MM.1S (cell line): ENCODE measurements at regions not wholly inside any gene's neighbourhood (a gene's known extent, or its start where the extent isn't known, plus 50 kb on each side); places are given as distances from the start of the nearest gene placed in this dataset.

Experiments
- DNase-seq: peaks from one replicate; pipeline ENCODE4 v3.0.0-alpha.2; 2015
- H2AFZ ChIP-seq: fragments of 300-600 bp; sonication (generic); 2 replicates; pipeline ENCODE4 v1.6.0; 2016; ENCODE audit warnings: antibody characterized with exemption, low read length
- H3F3A ChIP-seq: fragments of 300-600 bp; sonication (generic); 2 replicates; pipeline ENCODE4 v1.6.1; 2016; ENCODE audit warnings: mild to moderate bottlenecking, antibody characterized with exemption, low read length, moderate library complexity, mixed read lengths; ENCODE audit not compliant: insufficient read depth
- H3K27ac ChIP-seq: fragments of 300-600 bp; sonication (generic); 2 replicates; pipeline ENCODE4 v1.5.1; 2016; ENCODE audit warnings: mild to moderate bottlenecking, low read length
- H3K27me3 ChIP-seq: fragments of 300-600 bp; sonication (generic); replicated peaks from 2 replicates; pipeline ENCODE4 v1.6.0; 2016; ENCODE audit warnings: low read length; ENCODE audit not compliant: insufficient read depth
- H3K36me3 ChIP-seq: fragments of 300-600 bp; sonication (generic); replicated peaks from 2 replicates; pipeline ENCODE4 v1.6.1; 2016; ENCODE audit warnings: mild to moderate bottlenecking, low read length, mixed read lengths; ENCODE audit not compliant: insufficient read depth
- H3K4me1 ChIP-seq: fragments of 300-600 bp; sonication (generic); 2 replicates; pipeline ENCODE4 v1.6.1; 2016; ENCODE audit warnings: low read length, mixed read lengths
- H3K4me2 ChIP-seq: fragments of 300-600 bp; sonication (generic); 2 replicates; pipeline ENCODE4 v1.6.0; 2016; ENCODE audit warnings: low read depth, low read length
- H3K4me3 ChIP-seq: fragments of 300-600 bp; sonication (generic); 2 replicates; pipeline ENCODE4 v1.5.1; 2016; ENCODE audit warnings: low read length, mixed read lengths
- H3K79me2 ChIP-seq: fragments of 300-600 bp; sonication (generic); 2 replicates; pipeline ENCODE4 v1.6.1; 2016; ENCODE audit warnings: mixed run types, low read length, mixed read lengths
- H3K9ac ChIP-seq: fragments of 300-600 bp; sonication (generic); 2 replicates; pipeline ENCODE4 v1.6.1; 2016; ENCODE audit warnings: low read length, mixed read lengths
- H3K9me2 ChIP-seq: fragments of 300-600 bp; sonication (generic); replicated peaks from 2 replicates; pipeline ENCODE4 v1.6.1; 2016; ENCODE audit warnings: mild to moderate bottlenecking, low read length, mixed read lengths; ENCODE audit not compliant: insufficient read depth
- H3K9me3 ChIP-seq: fragments of 300-600 bp; sonication (generic); replicated peaks from 2 replicates; pipeline ENCODE4 v1.6.1; 2016; ENCODE audit warnings: mild to moderate bottlenecking, low read length, mixed read lengths; ENCODE audit not compliant: insufficient read depth
- H4K20me1 ChIP-seq: fragments of 300-600 bp; sonication (generic); 2 replicates; pipeline ENCODE4 v1.6.1; 2016; ENCODE audit warnings: mild to moderate bottlenecking, low read length, moderate library complexity, mixed read lengths; ENCODE audit not compliant: insufficient read depth
- EZH2 ChIP-seq: fragments of 300-600 bp; sonication (generic); optimal IDR thresholded peaks from 2 replicates; pipeline ENCODE3; 2017; ENCODE audit warnings: low read depth, mild to moderate bottlenecking, antibody characterized with exemption, low read length, mixed read lengths
- EZH2phosphoT487 ChIP-seq: fragments of 300-600 bp; sonication (generic); IDR thresholded peaks from 2 replicates; pipeline ENCODE4 v1.6.1; 2018; ENCODE audit warnings: antibody characterized with exemption, low read length
- TF ChIP-seq, protein P1 (sequence below): fragments of 300-600 bp; sonication (generic); IDR thresholded peaks from 2 replicates; pipeline ENCODE4 v1.5.1; 2016; ENCODE audit warnings: antibody characterized with exemption, low read length, mixed read lengths

DNA sequence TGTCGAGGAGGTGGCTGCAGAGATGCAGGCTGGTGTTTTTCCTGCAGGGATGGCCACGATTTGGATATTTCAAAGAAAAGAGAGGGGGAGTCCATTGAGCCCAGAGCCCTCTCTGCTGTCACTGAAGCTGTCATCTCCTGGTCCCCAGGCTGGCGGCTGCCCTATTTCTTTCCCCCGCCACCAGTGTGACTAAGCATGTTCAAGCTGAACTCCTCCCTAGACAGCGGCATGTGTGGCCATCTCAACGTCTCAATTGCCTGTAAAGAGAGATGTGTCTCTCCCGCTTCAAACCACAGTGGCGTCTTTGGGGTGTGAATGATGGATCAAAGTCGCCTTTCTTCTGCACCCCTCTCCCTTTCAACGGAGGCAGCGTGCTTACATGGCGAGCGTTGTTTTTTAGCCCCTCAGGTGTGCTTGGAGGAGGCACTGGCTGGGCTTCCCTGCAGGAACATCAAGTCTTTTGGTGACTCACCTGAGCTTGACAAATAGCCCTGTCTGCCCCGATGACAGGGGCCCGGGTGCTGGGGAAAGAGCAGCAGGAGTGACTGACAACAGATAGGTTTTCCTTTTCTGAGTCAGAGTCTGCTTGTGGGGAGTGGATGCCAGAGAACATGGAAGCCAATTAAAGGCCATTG is 346.4 kb upstream of the AJAP1 start:
- Histone ChIP-seq H3K4me1 (no peaks in the 10 kb centered on the region), H3K27me3 (peaks cover 49% of the 10 kb centered on the region), H4K20me1 (no peaks in the 10 kb centered on the region), H3K36me3 (no peaks in the 10 kb centered on the region), H3K4me2 (no peak overlapping the region), H3F3A (no peaks in the 10 kb centered on the region), H3K79me2 (no peaks in the 10 kb centered on the region), H3K4me3 (no peak overlapping the region), H3K27ac (no peak overlapping the region), H3K9ac (no peak overlapping the region), H3K9me3 (no peaks in the 10 kb centered on the region), H3K9me2 (no peaks in the 10 kb centered on the region), H2AFZ (no peak overlapping the region)
- DNase-seq, result no peak
- TF ChIP-seq, protein P1, sequence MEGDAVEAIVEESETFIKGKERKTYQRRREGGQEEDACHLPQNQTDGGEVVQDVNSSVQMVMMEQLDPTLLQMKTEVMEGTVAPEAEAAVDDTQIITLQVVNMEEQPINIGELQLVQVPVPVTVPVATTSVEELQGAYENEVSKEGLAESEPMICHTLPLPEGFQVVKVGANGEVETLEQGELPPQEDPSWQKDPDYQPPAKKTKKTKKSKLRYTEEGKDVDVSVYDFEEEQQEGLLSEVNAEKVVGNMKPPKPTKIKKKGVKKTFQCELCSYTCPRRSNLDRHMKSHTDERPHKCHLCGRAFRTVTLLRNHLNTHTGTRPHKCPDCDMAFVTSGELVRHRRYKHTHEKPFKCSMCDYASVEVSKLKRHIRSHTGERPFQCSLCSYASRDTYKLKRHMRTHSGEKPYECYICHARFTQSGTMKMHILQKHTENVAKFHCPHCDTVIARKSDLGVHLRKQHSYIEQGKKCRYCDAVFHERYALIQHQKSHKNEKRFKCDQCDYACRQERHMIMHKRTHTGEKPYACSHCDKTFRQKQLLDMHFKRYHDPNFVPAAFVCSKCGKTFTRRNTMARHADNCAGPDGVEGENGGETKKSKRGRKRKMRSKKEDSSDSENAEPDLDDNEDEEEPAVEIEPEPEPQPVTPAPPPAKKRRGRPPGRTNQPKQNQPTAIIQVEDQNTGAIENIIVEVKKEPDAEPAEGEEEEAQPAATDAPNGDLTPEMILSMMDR, result no peak
- TF ChIP-seq EZH2phosphoT487 (no peak), EZH2 (no peak)

DNA sequence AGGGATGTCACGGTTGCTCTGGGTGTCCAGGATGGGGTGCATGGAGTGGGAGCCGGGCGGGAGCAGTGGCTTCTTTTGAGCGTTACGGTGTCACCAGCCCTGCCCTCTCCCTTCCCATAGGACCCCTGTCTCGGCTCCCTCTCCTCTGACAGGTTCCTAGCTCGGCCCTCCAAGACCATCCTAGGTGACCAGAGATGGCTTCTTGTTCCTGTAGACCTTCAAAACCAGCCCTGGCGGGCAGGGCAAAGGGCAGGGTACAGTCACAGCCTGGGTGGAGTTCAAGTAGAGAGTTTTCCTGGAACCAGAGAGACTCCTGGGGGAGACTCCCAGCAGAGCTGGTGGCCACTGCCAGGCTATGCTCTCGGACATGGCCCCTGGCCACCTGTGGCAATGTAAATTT is 345.6 kb upstream of the AJAP1 start:
- H3K9ac ChIP-seq, result no peak overlapping the region
- no peaks in the 10 kb centered on the region for H4K20me1 ChIP-seq
- H3K27me3 ChIP-seq, result peaks cover 51% of the 10 kb centered on the region
- TF ChIP-seq EZH2 (no peak), EZH2phosphoT487 (no peak)
- TF ChIP-seq, protein P1, result no peak
- H3K79me2 ChIP-seq, result no peaks in the 10 kb centered on the region
- no peak overlapping the region for H3K27ac ChIP-seq
- no peak overlapping the region for H3K4me3 ChIP-seq
- H2AFZ ChIP-seq, result no peak overlapping the region
- no peaks in the 10 kb centered on the region for H3F3A ChIP-seq
- no peaks in the 10 kb centered on the region for H3K9me2 ChIP-seq
- no peaks in the 10 kb centered on the region for H3K9me3 ChIP-seq
- no peak for DNase-seq
- no peak overlapping the region for H3K4me2 ChIP-seq
- no peaks in the 10 kb centered on the region for H3K4me1 ChIP-seq
- no peaks in the 10 kb centered on the region for H3K36me3 ChIP-seq

DNA sequence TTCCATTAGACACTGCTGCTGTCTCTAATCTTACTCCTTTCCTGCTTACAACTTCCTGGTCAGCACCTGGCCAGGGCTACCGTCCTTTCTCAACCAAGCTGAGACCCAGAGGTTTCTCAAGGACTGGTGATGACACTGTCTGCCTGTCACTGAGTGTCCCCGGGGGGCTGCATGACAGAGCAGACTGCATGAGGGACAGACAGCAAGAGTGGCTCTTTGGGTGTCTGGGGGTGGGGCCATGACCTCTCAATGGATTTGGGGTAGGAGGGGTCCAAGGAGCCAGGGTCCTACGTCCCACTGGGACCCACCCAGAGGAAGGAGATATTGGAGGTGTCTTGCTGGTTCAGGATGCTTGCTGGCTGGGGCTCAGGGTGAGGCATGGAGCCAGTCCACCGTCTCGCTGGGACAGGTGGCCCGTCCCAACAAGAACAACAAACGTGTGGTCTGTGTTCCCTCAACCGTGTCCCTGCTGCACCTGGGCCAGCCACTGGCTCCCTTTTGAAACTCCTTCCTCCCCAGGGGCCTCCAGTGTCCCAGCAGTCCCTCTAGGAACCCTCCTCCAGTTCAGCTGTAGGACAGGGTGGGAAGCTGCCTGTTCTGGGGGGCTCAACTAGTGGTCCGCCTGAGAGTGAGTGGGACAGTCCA is 344.6 kb upstream of the AJAP1 start:
- Histone ChIP-seq H3K4me2 (no peak overlapping the region), H3K79me2 (no peaks in the 10 kb centered on the region), H3K27me3 (peaks cover 52% of the 10 kb centered on the region), H3K9ac (no peak overlapping the region), H4K20me1 (no peaks in the 10 kb centered on the region), H3K9me2 (no peaks in the 10 kb centered on the region), H3K27ac (no peak overlapping the region), H3K36me3 (no peaks in the 10 kb centered on the region), H3K4me3 (no peak overlapping the region), H3K4me1 (no peaks in the 10 kb centered on the region), H2AFZ (no peak overlapping the region), H3K9me3 (no peaks in the 10 kb centered on the region), H3F3A (no peaks in the 10 kb centered on the region)
- no peak for DNase-seq
- TF ChIP-seq EZH2 (no peak), EZH2phosphoT487 (no peak)
- TF ChIP-seq, protein P1, result no peak
